ENCODE measurements at regions not wholly inside any gene's neighbourhood (a gene's known extent, or its start where the extent isn't known, plus 50 kb on each side); places are given as distances from the start of the nearest gene placed in this dataset.

DNA sequence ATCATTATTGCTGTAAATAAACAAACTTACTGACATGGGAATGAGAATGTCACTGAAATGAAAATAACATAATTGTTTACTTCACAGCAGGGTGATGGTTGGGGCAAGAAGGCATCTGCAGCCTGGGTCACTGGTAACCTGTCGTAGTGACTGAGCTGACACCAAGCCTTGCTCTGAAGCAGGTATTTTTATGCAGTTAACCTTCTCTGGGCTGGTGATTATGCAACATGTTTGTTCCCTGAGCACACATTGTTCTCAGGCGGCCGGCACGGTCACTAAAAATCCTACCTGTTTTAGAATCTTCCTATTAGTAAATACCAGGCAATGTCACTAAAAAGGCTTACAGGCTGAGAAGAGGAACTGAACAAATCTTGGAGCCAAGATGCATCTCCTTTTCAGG is 157.7 kb upstream of the NR3C1 start:
- Histone ChIP-seq H3K27me3 (ENCODE audit: insufficient read depth, low read length) (no peaks in the 10 kb centered on the region), H3K18ac (ENCODE audit: insufficient read length, low read depth, low read length) (no peak overlapping the region), H3K23ac (ENCODE audit: insufficient read length, low read depth, low read length) (no peak overlapping the region), H2BK120ac (ENCODE audit: low read depth, low read length, poor library complexity, severe bottlenecking) (no peak overlapping the region), H2BK20ac (ENCODE audit: low read depth, low read length, poor library complexity, severe bottlenecking) (no peak overlapping the region), H3K9me3 (ENCODE audit: control insufficient read depth, low read depth, low read length) (no peaks in the 10 kb centered on the region), H2BK5ac (ENCODE audit: insufficient read length, low read length) (no peak overlapping the region), H4K91ac (ENCODE audit: insufficient read length, low read depth, low read length) (no peak overlapping the region), H2BK15ac (ENCODE audit: low read depth, low read length) (no peak overlapping the region), H3K14ac (ENCODE audit: insufficient read depth, low read length) (no peak overlapping the region), H4K5ac (ENCODE audit: insufficient read length, low read depth, low read length) (no peak overlapping the region), H3K4ac (ENCODE audit: low read depth, low read length) (no peak overlapping the region), H2BK12ac (ENCODE audit: insufficient read length, low read depth, low read length) (no peak overlapping the region), H3K79me2 (ENCODE audit: insufficient read depth, low read length) (no peaks in the 10 kb centered on the region), H4K20me1 (ENCODE audit: control insufficient read depth, insufficient read depth, insufficient read length) (no peaks in the 10 kb centered on the region), H2AK5ac (ENCODE audit: insufficient read length, low read length) (no peak overlapping the region), H3K23me2 (ENCODE audit: insufficient read length, low read depth, low read length, poor library complexity, severe bottlenecking) (no peaks in the 10 kb centered on the region), H3K79me1 (ENCODE audit: insufficient read depth, low read depth, low read length, poor library complexity, severe bottlenecking) (no peaks in the 10 kb centered on the region), H3K56ac (ENCODE audit: insufficient read length, low read depth, low read length) (no peak overlapping the region), H3T11ph (ENCODE audit: low read length) (no peak overlapping the region), H3K4me2 (ENCODE audit: insufficient read depth, insufficient read length, low read length) (no peak overlapping the region), H3K4me1 (ENCODE audit: insufficient read depth, low read length) (peaks cover 2% of the 10 kb centered on the region), H3K9ac (ENCODE audit: extremely low read depth, insufficient read length, low read length) (no peak overlapping the region), H2AFZ (ENCODE audit: low read length) (no peak overlapping the region), H4K8ac (replicated peaks; ENCODE audit: insufficient read length, low read depth, low read length) (no peak overlapping the region), H3K27ac (ENCODE audit: insufficient read length, low read depth, low read length) (no peak overlapping the region)
- H3K36me3 Mint-ChIP-seq (ENCODE audit: insufficient read depth in 1 of 3, low read depth in 3 of 3) = no peaks in the 10 kb centered on the region
- TF ChIP-seq CTCF (conservative IDR thresholded peaks at IDR 0.05) = no peak
- no peak overlapping the region for H3K27ac Mint-ChIP-seq
- H3K27me3 Mint-ChIP-seq (ENCODE audit: low read depth) = no peaks in the 10 kb centered on the region
- H3K4me1 Mint-ChIP-seq = peaks cover 6 to 7% of the 10 kb centered on the region in 2 experiments
- WGBS (ENCODE audit: extremely low coverage, insufficient read length, low lambda C conversion rate) = no CpG with 5 or more reads among the region's 4 CpGs
- H3K9me3 Mint-ChIP-seq = no peaks in the 10 kb centered on the region
- DNase-seq = no peak
- no peak overlapping the region for H3K4me3 Mint-ChIP-seq

Measured in H9 (cell line).